K562 (cell line): ENCODE measurements at regions not wholly inside any gene's neighbourhood (a gene's known extent, or its start where the extent isn't known, plus 50 kb on each side); places are given as distances from the start of the nearest gene placed in this dataset.

Experiments used
- CTCF ChIP-seq, 3 experiments: IDR thresholded peaks in 2 of 3; conservative IDR thresholded peaks in 1 of 3; 2 replicates each; pipeline ENCODE4 v1.5.1; 2011 to 2012; ENCODE audit warnings: low read length in 3 of 3, mild to moderate bottlenecking in 3 of 3, control low read depth in 2 of 3, improper control_type of control experiment in 1 of 3, inconsistent platforms in 1 of 3, low read depth in 1 of 3, mixed read lengths in 1 of 3, moderate library complexity in 1 of 3; ENCODE audit not compliant: insufficient read depth in 2 of 3
- ESRRB ChIP-seq: fragments of 250-450 bp; sonication (Bioruptor Pico); IDR thresholded peaks from 2 replicates; pipeline ENCODE4 v1.5.0; 2020; ENCODE audit warnings: mild to moderate bottlenecking, moderate library complexity, borderline replicate concordance
- NFE2L1 ChIP-seq: fragments of 450-650 bp; IDR thresholded peaks from 2 replicates; pipeline ENCODE4 v1.6.1; 2016; ENCODE audit warnings: missing genetic modification characterization, low read depth, mild to moderate bottlenecking, missing compliant biosample characterization, moderate library complexity, borderline replicate concordance
- RFX5 ChIP-seq: IDR thresholded peaks from 2 replicates; pipeline ENCODE4 v1.6.1; 2011; ENCODE audit warnings: low read depth, mild to moderate bottlenecking, improper control_type of control experiment, low read length
- SP1 ChIP-seq: sonication (generic); formaldehyde crosslinking; IDR thresholded peaks from 2 replicates; pipeline ENCODE4 v1.8.1; 2022; ENCODE audit warnings: mild to moderate bottlenecking, missing genetic modification reagents
- ZC3H11A ChIP-seq: IDR thresholded peaks from 2 replicates; pipeline ENCODE4 v1.6.1; 2012; ENCODE audit warnings: low read depth, low read length, improper control_type of control experiment
- ZNF12 ChIP-seq: sonication (generic); formaldehyde crosslinking; IDR thresholded peaks from 2 replicates; pipeline ENCODE4 v1.4.0; 2020; ENCODE audit warnings: mild to moderate bottlenecking, missing genetic modification reagents

GRCh38 chr5:52455920-52456319 is 331.8 kb upstream of the ITGA1 start:
- TF ChIP-seq CTCF (IDR thresholded peaks at IDR 0.05 in 2 of 3, conservative IDR thresholded peaks at IDR 0.05 in 1 of 3; ENCODE audit: insufficient read depth in 2 of 3, low read depth in 1 of 3, low read length in 3 of 3) = no peak
- TF ChIP-seq ZNF12 (CRISPR knock-in tag) = no peak
- no peak for TF ChIP-seq ZC3H11A
- no peak for TF ChIP-seq RFX5
- TF ChIP-seq SP1 (CRISPR knock-in tag) = no peak
- no peak for TF ChIP-seq NFE2L1 (tag)
- no peak for TF ChIP-seq ESRRB (CRISPR knock-in tag)
